Lung (tissue), 11 donors: ENCODE measurements at regions not wholly inside any gene's neighbourhood (a gene's known extent, or its start where the extent isn't known, plus 50 kb on each side); places are given as distances from the start of the nearest gene placed in this dataset.

Experiments
- ATAC-seq: fragments of 200-7000 bp; cut with Tn5 transposase; one replicate; pipeline ENCODE4 v1.9.1; 2020; ENCODE audit warnings: moderate number of reproducible peaks; ENCODE audit not compliant: insufficient read depth, low FRiP score
- DNase-seq, 3 donors: peaks; one replicate each; pipeline ENCODE4 v3.0.0-alpha.2; 2013 to 2017
- H3K27ac ChIP-seq, 2 donors: one replicate each; pipeline ENCODE4 v1.5.1; 2013; ENCODE audit warnings: mild to moderate bottlenecking in 2 of 2, moderate library complexity in 2 of 2, control low read depth in 1 of 2, inconsistent platforms in 1 of 2, low read depth in 1 of 2, low read length in 1 of 2
- H3K27me3 ChIP-seq, 3 donors: one replicate each; pipeline ENCODE4 v1.5.1; 2013; ENCODE audit warnings: low read length in 2 of 3; ENCODE audit not compliant: control insufficient read depth in 3 of 3, insufficient read depth in 3 of 3
- H3K36me3 ChIP-seq, 4 donors: one replicate each; pipeline ENCODE4 v1.5.1; 2013; ENCODE audit warnings: low read length in 4 of 4, mild to moderate bottlenecking in 1 of 4, moderate library complexity in 1 of 4; ENCODE audit not compliant: control insufficient read depth in 4 of 4, insufficient read depth in 4 of 4
- H3K4me1 ChIP-seq, 5 donors: one replicate each; pipeline ENCODE4 v1.5.1; 2013; ENCODE audit warnings: low read length in 5 of 5, mild to moderate bottlenecking in 2 of 5, moderate library complexity in 1 of 5; ENCODE audit not compliant: control insufficient read depth in 5 of 5, insufficient read depth in 5 of 5
- H3K4me3 ChIP-seq: one replicate; pipeline ENCODE4 v1.5.1; 2013; ENCODE audit warnings: mild to moderate bottlenecking, control low read depth, moderate library complexity
- H3K9ac ChIP-seq, 2 donors: one replicate each; pipeline ENCODE4 v1.5.1; 2013; ENCODE audit warnings: low read length in 2 of 2, control low read depth in 1 of 2; ENCODE audit not compliant: insufficient read depth in 1 of 2
- H3K9me3 ChIP-seq, 4 donors: one replicate each; pipeline ENCODE4 v1.5.1; 2013; ENCODE audit warnings: low read length in 3 of 4, mild to moderate bottlenecking in 1 of 4, moderate library complexity in 1 of 4; ENCODE audit not compliant: control insufficient read depth in 4 of 4, insufficient read depth in 3 of 4
- CTCF ChIP-seq: IDR thresholded peaks from 2 replicates; pipeline ENCODE4 v1.5.1; 2012; ENCODE audit warnings: mild to moderate bottlenecking; ENCODE audit errors: control extremely low read depth, extremely low read depth
- WGBS, 2 donors: extraction: QIAGEN DNeasy Blood & Tissue Kit; methylation state at CpG; one replicate each; pipeline ENCODE4 v1.1.7; 2013; 5-methylcytosine and 5-hydroxymethylcytosine counted together
- donor health status: control.
- donor health status: control.
- donor health status: Bipolar disorder and iron deficiency.
- donor health status: healthy.
- donor health status: DM: yes; HTN: yes; CAD: no.

GRCh38 chr5:50559955-50560354, 106.5 kb upstream of the PARP8 start:
- Histone ChIP-seq H3K27ac (no peak overlapping the region), H3K9me3 (no peaks in the 10 kb centered on the region), H3K36me3 (no peaks in the 10 kb centered on the region), H3K4me1 (no peaks in the 10 kb centered on the region), H3K27me3 (no peaks in the 10 kb centered on the region), H3K4me3 (no peak overlapping the region), H3K9ac (no peak overlapping the region)
- DNase-seq (no peak), ATAC-seq (no peak)
- WGBS, 2 donors: 93 to 94% methylated on average over 1 of the region's 1 CpG
- TF ChIP-seq CTCF: no peak

DNA sequence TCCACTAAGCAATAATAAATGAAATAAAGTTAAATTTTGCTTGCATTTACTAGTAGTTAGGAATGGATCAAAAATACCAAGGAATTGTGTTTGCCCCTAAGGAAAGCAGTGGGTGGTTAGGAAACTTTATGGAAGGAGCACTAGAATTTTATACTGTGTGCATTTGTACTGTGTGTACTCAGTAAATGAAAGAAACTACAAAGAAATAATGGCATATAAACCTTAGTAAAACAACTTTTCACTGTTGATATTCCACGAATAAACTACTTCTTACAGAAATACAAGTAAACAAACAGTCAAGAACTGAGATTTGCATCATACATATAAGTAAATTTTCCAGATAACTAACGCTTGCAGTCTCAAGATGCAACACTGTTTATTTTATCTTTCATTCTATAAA, 103.7 kb upstream of the PARP8 start:
- TF ChIP-seq CTCF: no peak
- no peaks in the 10 kb centered on the region for H3K9me3 ChIP-seq
- no peaks in the 10 kb centered on the region for H3K36me3 ChIP-seq
- H3K27ac ChIP-seq: no peak overlapping the region
- ATAC-seq (no peak), DNase-seq (no peak)
- WGBS, 2 donors: 55 to 72% methylated on average over 2 of the region's 2 CpGs
- H3K4me3 ChIP-seq: no peak overlapping the region
- no peak overlapping the region for H3K9ac ChIP-seq
- no peaks in the 10 kb centered on the region for H3K4me1 ChIP-seq
- no peaks in the 10 kb centered on the region for H3K27me3 ChIP-seq

DNA sequence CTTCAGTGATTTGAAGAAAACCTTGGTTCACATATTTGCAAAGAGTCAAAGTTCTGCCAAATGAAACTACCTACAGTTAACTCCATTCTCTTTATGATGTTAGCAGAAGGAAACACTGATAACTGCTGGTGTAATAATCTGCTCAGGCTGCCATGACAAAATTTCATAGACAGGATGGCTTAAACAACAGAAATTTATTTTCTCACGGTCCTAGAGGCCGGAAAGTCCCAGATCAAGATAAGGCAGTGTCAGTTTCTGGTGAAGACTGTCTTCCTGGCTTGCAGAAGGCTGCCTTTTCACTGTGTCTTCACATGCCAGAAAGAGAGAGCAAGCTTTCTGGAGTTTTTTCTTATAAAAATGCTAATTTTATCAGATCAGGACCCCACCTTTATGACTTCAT, 102.4 kb upstream of the PARP8 start:
- ATAC-seq: no peak
- no peaks in the 10 kb centered on the region for H3K9me3 ChIP-seq
- H3K36me3 ChIP-seq: no peaks in the 10 kb centered on the region
- no peak overlapping the region for H3K9ac ChIP-seq
- WGBS, 2 donors: 31 to 37% methylated on average over 2 of the region's 2 CpGs
- no peak for DNase-seq
- no peaks in the 10 kb centered on the region for H3K27me3 ChIP-seq
- H3K4me1 ChIP-seq: no peaks in the 10 kb centered on the region
- no peak overlapping the region for H3K4me3 ChIP-seq
- no peak for TF ChIP-seq CTCF
- no peak overlapping the region for H3K27ac ChIP-seq

DNA sequence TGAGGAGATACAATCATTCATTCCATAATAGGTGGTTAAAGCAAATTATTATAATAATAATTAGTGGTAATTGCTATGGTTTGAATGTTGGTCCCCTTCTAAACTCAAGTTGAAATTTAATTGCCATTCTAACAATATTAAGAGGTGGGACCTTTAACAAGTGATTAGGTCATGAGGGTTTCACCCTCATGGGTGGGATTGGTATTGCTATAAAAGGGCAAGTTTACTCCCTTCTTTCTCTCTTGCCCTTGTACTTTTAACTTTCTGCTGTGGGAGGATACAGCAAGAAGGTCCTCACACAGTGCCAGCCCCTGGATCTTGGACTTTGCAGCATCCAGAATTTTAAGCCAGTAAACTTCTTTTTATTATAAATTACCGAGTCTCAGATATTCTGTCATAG, 101.9 kb upstream of the PARP8 start:
- TF ChIP-seq CTCF: no peak
- Histone ChIP-seq H3K4me1 (no peaks in the 10 kb centered on the region), H3K9me3 (no peaks in the 10 kb centered on the region), H3K27me3 (no peaks in the 10 kb centered on the region), H3K36me3 (no peaks in the 10 kb centered on the region), H3K9ac (no peak overlapping the region), H3K4me3 (no peak overlapping the region), H3K27ac (no peak overlapping the region)
- DNase-seq (no peak), ATAC-seq (no peak)
- WGBS, 2 donors: 91 to 95% methylated on average over 1 of the region's 1 CpG
